ENCODE measurements at regions not wholly inside any gene's neighbourhood (a gene's known extent, or its start where the extent isn't known, plus 50 kb on each side); places are given as distances from the start of the nearest gene placed in this dataset.

GRCh38 chr2:144927429-144927828 lies 407.5 kb upstream of the ZEB2 start:
- TF ChIP-seq, protein P1, sequence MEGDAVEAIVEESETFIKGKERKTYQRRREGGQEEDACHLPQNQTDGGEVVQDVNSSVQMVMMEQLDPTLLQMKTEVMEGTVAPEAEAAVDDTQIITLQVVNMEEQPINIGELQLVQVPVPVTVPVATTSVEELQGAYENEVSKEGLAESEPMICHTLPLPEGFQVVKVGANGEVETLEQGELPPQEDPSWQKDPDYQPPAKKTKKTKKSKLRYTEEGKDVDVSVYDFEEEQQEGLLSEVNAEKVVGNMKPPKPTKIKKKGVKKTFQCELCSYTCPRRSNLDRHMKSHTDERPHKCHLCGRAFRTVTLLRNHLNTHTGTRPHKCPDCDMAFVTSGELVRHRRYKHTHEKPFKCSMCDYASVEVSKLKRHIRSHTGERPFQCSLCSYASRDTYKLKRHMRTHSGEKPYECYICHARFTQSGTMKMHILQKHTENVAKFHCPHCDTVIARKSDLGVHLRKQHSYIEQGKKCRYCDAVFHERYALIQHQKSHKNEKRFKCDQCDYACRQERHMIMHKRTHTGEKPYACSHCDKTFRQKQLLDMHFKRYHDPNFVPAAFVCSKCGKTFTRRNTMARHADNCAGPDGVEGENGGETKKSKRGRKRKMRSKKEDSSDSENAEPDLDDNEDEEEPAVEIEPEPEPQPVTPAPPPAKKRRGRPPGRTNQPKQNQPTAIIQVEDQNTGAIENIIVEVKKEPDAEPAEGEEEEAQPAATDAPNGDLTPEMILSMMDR (conservative IDR thresholded peaks at IDR 0.05) = no peak
- Histone ChIP-seq H2BK15ac (ENCODE audit: low read depth, low read length) (no peak overlapping the region), H3K56ac (ENCODE audit: insufficient read length, low read depth, low read length) (no peak overlapping the region), H3K79me1 (ENCODE audit: insufficient read depth, low read depth, low read length, poor library complexity, severe bottlenecking) (no peaks in the 10 kb centered on the region), H2BK5ac (ENCODE audit: insufficient read length, low read length) (no peak overlapping the region), H3T11ph (ENCODE audit: low read length) (no peak overlapping the region), H4K91ac (ENCODE audit: insufficient read length, low read depth, low read length) (no peak overlapping the region), H2AK5ac (ENCODE audit: insufficient read length, low read length) (no peak overlapping the region), H4K8ac (replicated peaks; ENCODE audit: insufficient read length, low read depth, low read length) (no peak overlapping the region), H3K18ac (ENCODE audit: insufficient read length, low read depth, low read length) (no peak overlapping the region), H3K9me3 (ENCODE audit: control insufficient read depth, low read depth, low read length) (no peaks in the 10 kb centered on the region), H2BK20ac (ENCODE audit: low read depth, low read length, poor library complexity, severe bottlenecking) (no peak overlapping the region), H3K79me2 (ENCODE audit: insufficient read depth, low read length) (no peaks in the 10 kb centered on the region), H3K4me2 (ENCODE audit: insufficient read depth, insufficient read length, low read length) (no peak overlapping the region), H3K14ac (ENCODE audit: insufficient read depth, low read length) (no peak overlapping the region), H2BK120ac (ENCODE audit: low read depth, low read length, poor library complexity, severe bottlenecking) (no peak overlapping the region), H2BK12ac (ENCODE audit: insufficient read length, low read depth, low read length) (no peak overlapping the region), H4K20me1 (ENCODE audit: control insufficient read depth, insufficient read depth, insufficient read length) (no peaks in the 10 kb centered on the region), H3K9ac (ENCODE audit: extremely low read depth, insufficient read length, low read length) (no peak overlapping the region), H3K27ac (ENCODE audit: insufficient read length, low read depth, low read length) (no peak overlapping the region), H4K5ac (ENCODE audit: insufficient read length, low read depth, low read length) (no peak overlapping the region), H2AFZ (ENCODE audit: low read length) (no peak overlapping the region), H3K27me3 (ENCODE audit: insufficient read depth, low read length) (no peaks in the 10 kb centered on the region), H3K23me2 (ENCODE audit: insufficient read length, low read depth, low read length, poor library complexity, severe bottlenecking) (no peaks in the 10 kb centered on the region), H3K23ac (ENCODE audit: insufficient read length, low read depth, low read length) (no peak overlapping the region), H3K4ac (ENCODE audit: low read depth, low read length) (no peak overlapping the region), H3K4me1 (ENCODE audit: insufficient read depth, low read length) (no peaks in the 10 kb centered on the region)
- no peak for DNase-seq
- H3K4me1 Mint-ChIP-seq = peaks cover 3 to 4% of the 10 kb centered on the region in 2 experiments
- H3K9me3 Mint-ChIP-seq = peaks cover 4 to 6% of the 10 kb centered on the region in 2 experiments; a peak in 3 of 5 replicates
- H3K36me3 Mint-ChIP-seq (ENCODE audit: insufficient read depth in 1 of 3, low read depth in 3 of 3) = peaks cover 0 to 17% (median 0%) of the 10 kb centered on the region in 3 experiments; a peak in 2 of 7 replicates
- WGBS (ENCODE audit: extremely low coverage, insufficient read length, low lambda C conversion rate) = no CpG with 5 or more reads among the region's 1 CpG
- H3K27ac Mint-ChIP-seq = no peak overlapping the region
- H3K27me3 Mint-ChIP-seq (ENCODE audit: low read depth) = no peaks in the 10 kb centered on the region
- no peak overlapping the region for H3K4me3 Mint-ChIP-seq
